SU-DHL-6 (cell line): ENCODE measurements at regions not wholly inside any gene's neighbourhood (a gene's known extent, or its start where the extent isn't known, plus 50 kb on each side); places are given as distances from the start of the nearest gene placed in this dataset.

ENCODE experiments used
- H2AFZ ChIP-seq: fragments of 200-600 bp; sonication (generic); 2 replicates; pipeline ENCODE4 v1.6.1; 2014; ENCODE audit warnings: low read depth, mild to moderate bottlenecking, moderate library complexity, mixed read lengths, antibody characterized with exemption, low read length; ENCODE audit not compliant: severe bottlenecking
- H3F3A ChIP-seq: fragments of 200-600 bp; shearing (Covaris generic); 2 replicates; pipeline ENCODE4 v1.6.0; 2016; ENCODE audit warnings: antibody characterized with exemption, mild to moderate bottlenecking; ENCODE audit not compliant: insufficient read depth
- H3K27ac ChIP-seq: fragments of 200-600 bp; sonication (generic); 2 replicates; pipeline ENCODE4 v1.5.1; 2016; ENCODE audit warnings: low read depth, mild to moderate bottlenecking, low read length, moderate library complexity, mixed read lengths
- H3K27me3 ChIP-seq: fragments of 200-600 bp; sonication (generic), shearing (Covaris generic); 2 replicates; pipeline ENCODE4 v1.6.0; 2014; ENCODE audit warnings: mild to moderate bottlenecking, low read length
- H3K36me3 ChIP-seq: fragments of 200-600 bp; sonication (generic); 2 replicates; pipeline ENCODE4 v1.6.1; 2014; ENCODE audit warnings: mild to moderate bottlenecking, low read length, mixed read lengths
- H3K4me2 ChIP-seq: fragments of 300-600, 200-600 bp; shearing (Covaris generic), sonication (generic); 2 replicates; pipeline ENCODE4 v1.6.0; 2014; ENCODE audit warnings: low read length, low read depth, mild to moderate bottlenecking; ENCODE audit not compliant: poor library complexity, severe bottlenecking
- H3K4me3 ChIP-seq: fragments of 200-600 bp; sonication (generic); 2 replicates; pipeline ENCODE4 v1.5.1; 2014; ENCODE audit warnings: antibody characterized with exemption, low read length, mild to moderate bottlenecking, mixed read lengths; ENCODE audit not compliant: insufficient read depth, poor library complexity, severe bottlenecking
- H3K79me2 ChIP-seq: fragments of 200-600 bp; sonication (generic); 2 replicates; pipeline ENCODE4 v1.6.1; 2014; ENCODE audit warnings: mild to moderate bottlenecking, low read length, moderate library complexity; ENCODE audit not compliant: insufficient read depth
- H3K9ac ChIP-seq: fragments of 200-600 bp; sonication (generic); 2 replicates; pipeline ENCODE4 v1.7.0; 2014; ENCODE audit warnings: mild to moderate bottlenecking, low read length
- H3K9me2 ChIP-seq: fragments of 200-600 bp; sonication (generic); replicated peaks from 2 replicates; pipeline ENCODE4 v1.6.1; 2014; ENCODE audit warnings: low read length; ENCODE audit not compliant: insufficient read depth
- H3K9me3 ChIP-seq: fragments of 200-600 bp; sonication (generic); 2 replicates; pipeline ENCODE4 v1.6.1; 2014; ENCODE audit warnings: low read length, mixed read lengths; ENCODE audit not compliant: insufficient read depth
- H4K20me1 ChIP-seq: fragments of 200-600 bp; sonication (generic); 2 replicates; pipeline ENCODE4 v1.6.1; 2014; ENCODE audit warnings: low read depth, mild to moderate bottlenecking, antibody characterized with exemption, low read length, moderate library complexity, mixed read lengths
- EZH2phosphoT487 ChIP-seq: fragments of 200-600 bp; sonication (generic), shearing (Covaris generic); conservative IDR thresholded peaks from 2 replicates; pipeline ENCODE4 v1.6.1; 2018; ENCODE audit warnings: mild to moderate bottlenecking, antibody characterized with exemption, low read length, moderate library complexity, mixed read lengths
- TF ChIP-seq, protein P1 (sequence below): fragments of 200-600 bp; sonication (generic); IDR thresholded peaks from one replicate; pipeline ENCODE4 v1.5.1; 2017; ENCODE audit warnings: antibody characterized with exemption, mild to moderate bottlenecking, low read length, moderate library complexity; ENCODE audit not compliant: insufficient read depth, poor library complexity, severe bottlenecking

DNA sequence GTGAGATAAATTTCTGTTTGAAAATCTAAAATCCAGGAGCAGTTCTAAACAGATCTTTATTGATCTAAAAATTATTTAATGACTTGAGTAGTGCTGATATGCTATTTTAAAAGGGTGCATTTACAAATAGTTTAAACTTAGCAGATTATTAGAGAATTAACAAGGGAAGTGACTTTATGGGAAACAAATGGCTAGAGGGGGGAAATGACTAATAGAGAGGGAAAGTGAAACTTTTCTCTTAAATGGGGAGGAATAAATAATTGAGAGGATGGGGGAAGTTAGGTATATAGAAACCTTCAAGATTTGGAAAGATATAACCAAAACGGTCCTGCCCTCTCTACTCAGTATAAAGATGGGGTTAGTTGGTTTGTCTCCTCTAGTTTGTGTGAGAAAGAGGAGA is 90.1 kb upstream of the ARMC3 start:
- H3K4me3 ChIP-seq = no peak overlapping the region
- no peaks in the 10 kb centered on the region for H3K79me2 ChIP-seq
- H3F3A ChIP-seq = no peaks in the 10 kb centered on the region
- no peaks in the 10 kb centered on the region for H3K9me3 ChIP-seq
- TF ChIP-seq, protein P1, sequence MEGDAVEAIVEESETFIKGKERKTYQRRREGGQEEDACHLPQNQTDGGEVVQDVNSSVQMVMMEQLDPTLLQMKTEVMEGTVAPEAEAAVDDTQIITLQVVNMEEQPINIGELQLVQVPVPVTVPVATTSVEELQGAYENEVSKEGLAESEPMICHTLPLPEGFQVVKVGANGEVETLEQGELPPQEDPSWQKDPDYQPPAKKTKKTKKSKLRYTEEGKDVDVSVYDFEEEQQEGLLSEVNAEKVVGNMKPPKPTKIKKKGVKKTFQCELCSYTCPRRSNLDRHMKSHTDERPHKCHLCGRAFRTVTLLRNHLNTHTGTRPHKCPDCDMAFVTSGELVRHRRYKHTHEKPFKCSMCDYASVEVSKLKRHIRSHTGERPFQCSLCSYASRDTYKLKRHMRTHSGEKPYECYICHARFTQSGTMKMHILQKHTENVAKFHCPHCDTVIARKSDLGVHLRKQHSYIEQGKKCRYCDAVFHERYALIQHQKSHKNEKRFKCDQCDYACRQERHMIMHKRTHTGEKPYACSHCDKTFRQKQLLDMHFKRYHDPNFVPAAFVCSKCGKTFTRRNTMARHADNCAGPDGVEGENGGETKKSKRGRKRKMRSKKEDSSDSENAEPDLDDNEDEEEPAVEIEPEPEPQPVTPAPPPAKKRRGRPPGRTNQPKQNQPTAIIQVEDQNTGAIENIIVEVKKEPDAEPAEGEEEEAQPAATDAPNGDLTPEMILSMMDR = no peak
- TF ChIP-seq EZH2phosphoT487 = no peak
- H3K36me3 ChIP-seq = no peaks in the 10 kb centered on the region
- H3K9ac ChIP-seq = no peak overlapping the region
- H3K27ac ChIP-seq = no peak overlapping the region
- H2AFZ ChIP-seq = no peak overlapping the region
- H4K20me1 ChIP-seq = no peaks in the 10 kb centered on the region
- H3K9me2 ChIP-seq = no peaks in the 10 kb centered on the region
- no peak overlapping the region for H3K4me2 ChIP-seq
- no peaks in the 10 kb centered on the region for H3K27me3 ChIP-seq

DNA sequence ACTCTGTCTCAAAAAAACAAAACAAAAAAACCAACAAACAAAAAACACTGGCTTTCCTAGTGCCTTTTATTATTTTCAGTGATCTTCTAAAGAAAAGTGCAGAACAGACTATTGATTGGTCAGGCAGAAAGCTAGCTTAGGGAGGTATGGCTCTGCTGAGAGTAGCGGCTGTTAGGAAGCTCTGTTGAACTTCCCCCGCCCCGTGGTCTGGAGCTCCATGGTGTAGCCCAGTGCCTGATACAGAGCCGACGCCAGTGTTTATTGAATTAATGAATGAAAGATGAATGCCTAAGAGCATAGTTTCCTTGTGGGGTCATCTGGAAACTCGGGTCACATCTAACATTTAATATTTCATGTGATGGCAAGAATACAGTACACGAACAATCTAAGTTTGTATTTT is 90.5 kb upstream of the ARMC3 start:
- no peaks in the 10 kb centered on the region for H3K9me2 ChIP-seq
- H3K27ac ChIP-seq = no peak overlapping the region
- no peaks in the 10 kb centered on the region for H3F3A ChIP-seq
- H4K20me1 ChIP-seq = no peaks in the 10 kb centered on the region
- H3K79me2 ChIP-seq = no peaks in the 10 kb centered on the region
- no peaks in the 10 kb centered on the region for H3K27me3 ChIP-seq
- H3K36me3 ChIP-seq = no peaks in the 10 kb centered on the region
- no peaks in the 10 kb centered on the region for H3K9me3 ChIP-seq
- TF ChIP-seq EZH2phosphoT487 = no peak
- TF ChIP-seq, protein P1 = no peak
- H3K4me3 ChIP-seq = no peak overlapping the region
- H2AFZ ChIP-seq = no peak overlapping the region
- H3K4me2 ChIP-seq = no peak overlapping the region
- H3K9ac ChIP-seq = no peak overlapping the region

DNA sequence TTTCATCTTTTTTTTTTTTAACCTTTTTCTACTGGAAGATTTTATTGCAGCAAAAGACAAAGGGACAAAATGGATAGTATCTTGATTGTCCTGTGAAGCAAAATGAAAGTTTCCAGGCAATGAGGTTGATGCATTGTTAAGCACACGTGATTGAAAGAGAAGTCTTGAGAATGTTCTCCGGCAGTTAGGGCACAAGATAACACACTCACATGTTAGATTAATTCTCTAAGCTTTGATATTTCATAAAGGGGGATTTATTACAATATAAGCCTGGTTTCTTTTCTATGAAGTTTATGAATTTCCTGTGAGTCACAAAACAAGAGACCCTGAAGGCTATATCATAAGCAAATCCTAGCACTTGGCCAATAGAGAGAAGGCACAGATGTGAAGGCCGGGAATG is 93.4 kb upstream of the ARMC3 start:
- Histone ChIP-seq H3K9me2 (no peaks in the 10 kb centered on the region), H2AFZ (no peak overlapping the region), H3K27ac (no peak overlapping the region), H3K79me2 (no peaks in the 10 kb centered on the region), H3K36me3 (no peaks in the 10 kb centered on the region), H3K9ac (no peak overlapping the region), H3K27me3 (no peaks in the 10 kb centered on the region), H3K4me3 (no peak overlapping the region), H3F3A (no peaks in the 10 kb centered on the region), H3K4me2 (no peak overlapping the region), H4K20me1 (no peaks in the 10 kb centered on the region), H3K9me3 (no peaks in the 10 kb centered on the region)
- no peak for TF ChIP-seq EZH2phosphoT487
- TF ChIP-seq, protein P1 = no peak

DNA sequence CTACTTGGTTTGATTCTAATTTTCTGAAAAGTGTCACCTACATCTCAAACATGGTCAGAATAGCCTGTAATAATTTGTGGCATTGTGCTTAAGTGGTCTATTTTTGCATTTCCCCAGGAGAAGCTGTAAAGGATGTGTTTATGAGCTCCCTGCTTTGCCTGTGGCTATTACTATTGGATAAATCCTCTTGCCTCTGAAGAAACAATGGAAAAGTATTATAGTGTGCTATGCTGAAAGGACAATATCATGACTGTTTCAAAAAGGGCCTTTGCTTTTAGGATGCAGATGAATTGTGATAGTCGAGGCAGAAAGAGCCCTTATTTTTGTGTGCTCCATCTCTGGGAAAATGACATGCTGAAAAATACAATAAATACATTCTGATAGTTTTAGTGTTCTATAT is 94.1 kb upstream of the ARMC3 start:
- Histone ChIP-seq H3K4me2 (no peak overlapping the region), H3K9me2 (no peaks in the 10 kb centered on the region), H2AFZ (no peak overlapping the region), H3K4me3 (no peak overlapping the region), H3K27ac (no peak overlapping the region), H3K79me2 (no peaks in the 10 kb centered on the region), H3F3A (no peaks in the 10 kb centered on the region), H3K36me3 (no peaks in the 10 kb centered on the region), H3K9me3 (no peaks in the 10 kb centered on the region), H3K27me3 (no peaks in the 10 kb centered on the region), H4K20me1 (no peaks in the 10 kb centered on the region), H3K9ac (no peak overlapping the region)
- TF ChIP-seq EZH2phosphoT487 = no peak
- TF ChIP-seq, protein P1 = no peak
